Ishikawa (cell line): ENCODE measurements at regions not wholly inside any gene's neighbourhood (a gene's known extent, or its start where the extent isn't known, plus 50 kb on each side); places are given as distances from the start of the nearest gene placed in this dataset.

Experiments
- CEBPB ChIP-seq: IDR thresholded peaks from 2 replicates; pipeline ENCODE4 v1.6.1; 2012
- CREB1 ChIP-seq: IDR thresholded peaks from 2 replicates; pipeline ENCODE4 v1.6.1; 2012; ENCODE audit warnings: low read depth
- EGR1 ChIP-seq: IDR thresholded peaks from 2 replicates; pipeline ENCODE4 v1.6.1; 2012
- EP300 ChIP-seq: IDR thresholded peaks from 2 replicates; pipeline ENCODE4 v1.6.1; 2012; ENCODE audit warnings: borderline replicate concordance
- FOXM1 ChIP-seq: IDR thresholded peaks from 2 replicates; pipeline ENCODE4 v1.6.1; 2012; ENCODE audit warnings: low read depth, borderline replicate concordance
- NFIC ChIP-seq: IDR thresholded peaks from 2 replicates; pipeline ENCODE4 v1.6.1; 2012
- RAD21 ChIP-seq: IDR thresholded peaks from 2 replicates; pipeline ENCODE4 v1.6.1; 2012; ENCODE audit warnings: low read depth
- TAF1 ChIP-seq: IDR thresholded peaks from 2 replicates; pipeline ENCODE4 v1.6.1; 2012; ENCODE audit warnings: low read depth, mild to moderate bottlenecking
- TCF12 ChIP-seq: IDR thresholded peaks from 2 replicates; pipeline ENCODE4 v1.6.1; 2012; ENCODE audit warnings: low read depth
- TEAD4 ChIP-seq: IDR thresholded peaks from 2 replicates; pipeline ENCODE4 v1.6.1; 2012
- YY1 ChIP-seq: IDR thresholded peaks from 2 replicates; pipeline ENCODE4 v1.6.1; 2012; ENCODE audit warnings: low read depth
- ZBTB7A ChIP-seq: IDR thresholded peaks from 2 replicates; pipeline ENCODE4 v1.6.1; 2012; ENCODE audit warnings: low read depth
- TF ChIP-seq, protein P1 (sequence below): IDR thresholded peaks from 2 replicates; pipeline ENCODE4 v1.6.1; 2012
- TF ChIP-seq, protein P2 (sequence below): IDR thresholded peaks from 2 replicates; pipeline ENCODE4 v1.6.1; 2012; ENCODE audit warnings: low read depth, mild to moderate bottlenecking
- TF ChIP-seq, protein P3 (sequence below): IDR thresholded peaks from 2 replicates; pipeline ENCODE4 v1.6.1; 2012

DNA sequence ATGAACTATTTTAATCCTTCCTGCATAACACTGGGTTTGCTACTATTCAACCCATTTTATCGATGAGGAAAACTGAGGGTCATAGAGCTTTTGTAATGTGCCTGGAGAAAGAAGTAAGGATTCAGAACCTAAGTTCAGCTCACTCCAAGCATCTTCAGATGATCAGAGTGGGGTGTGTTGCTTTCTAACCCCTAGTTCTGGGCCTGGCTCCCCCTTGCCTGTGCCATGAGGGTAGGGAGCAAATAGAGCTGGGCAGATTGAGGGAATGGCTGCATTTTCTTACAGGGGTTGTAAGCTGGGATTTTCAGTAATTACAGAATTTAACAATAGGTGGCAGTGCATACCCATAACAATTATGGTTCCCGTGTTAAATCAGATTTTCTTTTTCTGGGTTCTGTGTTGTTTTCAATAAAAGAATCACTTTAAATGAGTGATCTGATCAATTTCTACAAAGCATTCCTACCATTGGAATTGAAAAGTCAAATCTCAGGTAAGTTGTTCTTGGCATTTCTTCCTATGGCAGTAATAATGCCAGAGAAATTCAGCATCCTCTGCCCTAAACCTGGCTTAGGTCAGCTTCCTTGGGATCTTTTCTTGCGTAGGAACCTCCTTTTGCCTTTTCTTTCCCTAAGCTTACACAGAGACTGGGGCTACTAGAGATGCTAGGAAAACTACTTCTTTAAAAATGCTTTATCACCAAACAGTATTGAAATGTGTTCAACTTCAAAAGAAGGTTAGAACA is 103.8 kb upstream of the IL12A start:
- TF ChIP-seq RAD21 (peak; percentile 62), FOXM1 (no peak)

DNA sequence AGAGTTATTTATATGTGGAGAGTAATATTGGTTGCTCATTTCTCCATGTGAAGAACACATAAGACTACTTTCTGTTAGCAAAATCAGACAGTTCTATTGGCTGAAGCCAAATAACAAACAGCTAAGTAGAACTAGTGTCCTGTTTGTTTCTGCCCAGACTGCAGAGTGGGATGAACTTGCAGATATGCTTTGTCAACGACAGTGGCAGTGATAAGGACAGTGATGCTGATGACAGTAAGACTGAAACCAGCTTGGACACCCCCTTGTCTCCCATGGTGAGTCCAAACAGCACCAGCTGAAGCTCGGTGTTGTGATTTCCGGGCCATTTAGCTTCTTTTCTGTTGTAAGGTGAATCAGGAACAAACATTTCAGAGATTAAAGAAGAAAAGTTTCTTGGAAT is 102.6 kb upstream of the IL12A start:
- TF ChIP-seq, protein P1, sequence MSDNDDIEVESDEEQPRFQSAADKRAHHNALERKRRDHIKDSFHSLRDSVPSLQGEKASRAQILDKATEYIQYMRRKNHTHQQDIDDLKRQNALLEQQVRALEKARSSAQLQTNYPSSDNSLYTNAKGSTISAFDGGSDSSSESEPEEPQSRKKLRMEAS = no peak
- TF ChIP-seq, protein P2, sequence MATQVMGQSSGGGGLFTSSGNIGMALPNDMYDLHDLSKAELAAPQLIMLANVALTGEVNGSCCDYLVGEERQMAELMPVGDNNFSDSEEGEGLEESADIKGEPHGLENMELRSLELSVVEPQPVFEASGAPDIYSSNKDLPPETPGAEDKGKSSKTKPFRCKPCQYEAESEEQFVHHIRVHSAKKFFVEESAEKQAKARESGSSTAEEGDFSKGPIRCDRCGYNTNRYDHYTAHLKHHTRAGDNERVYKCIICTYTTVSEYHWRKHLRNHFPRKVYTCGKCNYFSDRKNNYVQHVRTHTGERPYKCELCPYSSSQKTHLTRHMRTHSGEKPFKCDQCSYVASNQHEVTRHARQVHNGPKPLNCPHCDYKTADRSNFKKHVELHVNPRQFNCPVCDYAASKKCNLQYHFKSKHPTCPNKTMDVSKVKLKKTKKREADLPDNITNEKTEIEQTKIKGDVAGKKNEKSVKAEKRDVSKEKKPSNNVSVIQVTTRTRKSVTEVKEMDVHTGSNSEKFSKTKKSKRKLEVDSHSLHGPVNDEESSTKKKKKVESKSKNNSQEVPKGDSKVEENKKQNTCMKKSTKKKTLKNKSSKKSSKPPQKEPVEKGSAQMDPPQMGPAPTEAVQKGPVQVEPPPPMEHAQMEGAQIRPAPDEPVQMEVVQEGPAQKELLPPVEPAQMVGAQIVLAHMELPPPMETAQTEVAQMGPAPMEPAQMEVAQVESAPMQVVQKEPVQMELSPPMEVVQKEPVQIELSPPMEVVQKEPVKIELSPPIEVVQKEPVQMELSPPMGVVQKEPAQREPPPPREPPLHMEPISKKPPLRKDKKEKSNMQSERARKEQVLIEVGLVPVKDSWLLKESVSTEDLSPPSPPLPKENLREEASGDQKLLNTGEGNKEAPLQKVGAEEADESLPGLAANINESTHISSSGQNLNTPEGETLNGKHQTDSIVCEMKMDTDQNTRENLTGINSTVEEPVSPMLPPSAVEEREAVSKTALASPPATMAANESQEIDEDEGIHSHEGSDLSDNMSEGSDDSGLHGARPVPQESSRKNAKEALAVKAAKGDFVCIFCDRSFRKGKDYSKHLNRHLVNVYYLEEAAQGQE = no peak
- TF ChIP-seq YY1 (no peak), ZBTB7A (no peak), RAD21 (no peak), EGR1 (no peak), TAF1 (no peak), CEBPB (no peak), CREB1 (no peak), TCF12 (no peak), NFIC (no peak), TEAD4 (no peak), EP300 (no peak), FOXM1 (no peak)
- TF ChIP-seq, protein P3, sequence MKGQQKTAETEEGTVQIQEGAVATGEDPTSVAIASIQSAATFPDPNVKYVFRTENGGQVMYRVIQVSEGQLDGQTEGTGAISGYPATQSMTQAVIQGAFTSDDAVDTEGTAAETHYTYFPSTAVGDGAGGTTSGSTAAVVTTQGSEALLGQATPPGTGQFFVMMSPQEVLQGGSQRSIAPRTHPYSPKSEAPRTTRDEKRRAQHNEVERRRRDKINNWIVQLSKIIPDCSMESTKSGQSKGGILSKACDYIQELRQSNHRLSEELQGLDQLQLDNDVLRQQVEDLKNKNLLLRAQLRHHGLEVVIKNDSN = no peak

DNA sequence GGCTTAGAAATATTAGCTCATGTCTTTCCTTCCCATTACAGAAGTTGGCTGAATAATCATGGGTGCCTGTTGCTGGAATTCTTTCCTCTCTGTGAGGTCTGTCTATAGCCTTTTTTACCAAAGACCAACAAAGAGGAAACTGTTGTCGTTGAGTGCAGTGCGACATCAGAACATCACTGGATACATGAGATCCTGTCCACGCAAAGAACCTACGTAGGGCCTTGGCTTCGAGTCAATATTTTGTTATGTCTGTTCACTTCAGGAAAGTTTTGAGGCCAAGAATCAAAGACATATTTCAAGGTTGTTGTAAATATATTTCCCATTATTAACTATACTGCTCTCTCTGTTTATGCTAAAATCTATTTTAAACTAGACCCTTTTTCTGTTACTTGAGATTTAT is 101.5 kb upstream of the IL12A start:
- TF ChIP-seq, protein P1 = no peak
- TF ChIP-seq EGR1 (no peak), TEAD4 (no peak), TCF12 (no peak), ZBTB7A (no peak), YY1 (no peak), CEBPB (no peak), NFIC (no peak), TAF1 (no peak), RAD21 (no peak)
- TF ChIP-seq, protein P2 = no peak
- TF ChIP-seq, protein P3 = no peak

DNA sequence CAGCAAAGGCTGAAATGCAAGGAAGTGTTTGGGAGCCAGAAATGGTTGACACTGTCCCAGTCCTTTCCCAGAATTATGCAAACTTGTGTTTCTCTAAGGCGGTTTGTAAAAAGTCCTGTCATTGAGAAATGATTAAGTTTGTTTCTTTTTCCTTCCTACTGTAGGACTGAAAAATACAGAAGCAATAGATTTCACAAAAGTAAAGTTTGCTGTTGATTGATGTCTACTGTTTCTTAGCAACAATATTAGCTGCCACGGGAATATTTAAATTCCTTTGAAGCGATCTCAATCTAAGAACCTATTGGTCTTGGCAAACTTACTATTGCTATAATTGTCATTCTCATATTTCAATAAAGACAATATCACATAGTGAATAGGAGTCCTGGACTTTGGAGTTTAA is 100.7 kb upstream of the IL12A start:
- no peak for TF ChIP-seq TEAD4
- TF ChIP-seq, protein P2 = no peak
- no peak for TF ChIP-seq ZBTB7A
- TF ChIP-seq NFIC = no peak
- TF ChIP-seq EP300 = no peak
- no peak for TF ChIP-seq TCF12
- TF ChIP-seq EGR1 = no peak
- TF ChIP-seq, protein P1 = no peak
- TF ChIP-seq CREB1 = no peak
- no peak for TF ChIP-seq YY1
- TF ChIP-seq, protein P3 = no peak
- no peak for TF ChIP-seq CEBPB
- TF ChIP-seq RAD21 = no peak
- no peak for TF ChIP-seq TAF1
- TF ChIP-seq FOXM1 = no peak
